B cell (primary cell): ENCODE measurements at regions not wholly inside any gene's neighbourhood (a gene's known extent, or its start where the extent isn't known, plus 50 kb on each side); places are given as distances from the start of the nearest gene placed in this dataset.

Experiments used
- ATAC-seq: fragments of 200-7000 bp; cut with Tn5 transposase; one replicate; pipeline ENCODE4 v1.10.0; 2021; ENCODE audit warnings: low read depth, mild to moderate bottlenecking, moderate number of reproducible peaks, moderate library complexity
- CTCF ChIA-PET: fragments of 350-600 bp; sonication (Branson Sonifier 250); formaldehyde crosslinking; loops from one replicate; lab custom pipeline; 2021; ENCODE audit warnings: antibody characterized with exemption, inconsistent platforms; lab: Charles Lee
- POLR2A ChIA-PET: fragments of 350-600 bp; sonication (Branson Sonifier 250); formaldehyde crosslinking; loops from one replicate; lab custom pipeline; 2021; ENCODE audit warnings: antibody characterized with exemption; lab: Charles Lee
- DNase-seq: peaks from one replicate; pipeline ENCODE4 v3.0.0; 2013
- H2AFZ ChIP-seq: 2 replicates; pipeline ENCODE4 v1.6.1; 2012; ENCODE audit warnings: mild to moderate bottlenecking, low read depth, low read length; ENCODE audit not compliant: insufficient read depth, poor library complexity, severe bottlenecking
- H3K27ac ChIP-seq, 2 donors: 1 replicate in 1 of 2; 2 replicates in 1 of 2; pipeline ENCODE4 v1.5.1; 2012 to 2013; ENCODE audit warnings: low read length in 2 of 2, mild to moderate bottlenecking in 2 of 2, moderate library complexity in 1 of 2
- H3K27me3 ChIP-seq, 4 experiments: fragments of 200-600 bp in 1 of 4; sonication (generic) in 1 of 4; replicated peaks in 1 of 4; 1 replicate in 2 of 4; 2 replicates in 2 of 4; pipeline versions ENCODE4 v1.6.1 to v1.7.0; 2013 to 2016; ENCODE audit warnings: low read length in 3 of 4, mild to moderate bottlenecking in 2 of 4, mixed read lengths in 1 of 4, moderate library complexity in 1 of 4; ENCODE audit not compliant: insufficient read depth in 4 of 4, control insufficient read depth in 3 of 4; ENCODE audit errors: control extremely low read depth in 1 of 4
- H3K36me3 ChIP-seq, 2 experiments: replicated peaks in 1 of 2; 1 replicate in 1 of 2; 2 replicates in 1 of 2; pipeline versions ENCODE4 v1.6.1 to v1.7.1; 2013; ENCODE audit warnings: low read length in 1 of 2; ENCODE audit not compliant: insufficient read depth in 2 of 2, control insufficient read depth in 1 of 2; ENCODE audit errors: control extremely low read depth in 1 of 2, extremely low read depth in 1 of 2
- H3K4me1 ChIP-seq, 2 donors: fragments of 200-600 bp in 1 of 2; sonication (generic) in 1 of 2; 1 replicate in 1 of 2; 2 replicates in 1 of 2; pipeline versions ENCODE4 v1.5.1 to v1.6.1; 2013 to 2017; ENCODE audit warnings: low read length in 2 of 2; ENCODE audit not compliant: control insufficient read depth in 2 of 2, insufficient read depth in 2 of 2
- H3K4me2 ChIP-seq: replicated peaks from 2 replicates; pipeline ENCODE3; 2012; ENCODE audit warnings: mild to moderate bottlenecking, low read depth, low read length; ENCODE audit not compliant: poor library complexity, severe bottlenecking
- H3K4me3 ChIP-seq, 5 experiments: fragments of 200-600 bp in 1 of 5; sonication (generic) in 1 of 5; 1 replicate in 3 of 5; 2 replicates in 2 of 5; pipeline versions ENCODE4 v1.5.1 to v1.7.0; 2011 to 2016; ENCODE audit warnings: low read length in 4 of 5, mild to moderate bottlenecking in 4 of 5, low read depth in 2 of 5, control low read depth in 1 of 5, moderate library complexity in 1 of 5; ENCODE audit not compliant: insufficient read depth in 1 of 5; ENCODE audit errors: control extremely low read depth in 1 of 5, extremely low read depth in 1 of 5
- H3K79me2 ChIP-seq: fragments of 200-600 bp; sonication (generic); one replicate; pipeline ENCODE4 v1.6.0; 2016; ENCODE audit warnings: low read length; ENCODE audit not compliant: control insufficient read depth, insufficient read depth
- H3K9ac ChIP-seq: fragments of 200-600 bp; sonication (generic); 2 replicates; pipeline ENCODE4 v1.6.1; 2017; ENCODE audit warnings: mild to moderate bottlenecking, low read length, moderate library complexity
- H3K9me3 ChIP-seq, 3 donors: one replicate each; pipeline versions ENCODE4 v1.6.1 to v1.7.1; 2013; ENCODE audit warnings: low read length in 2 of 3; ENCODE audit not compliant: control insufficient read depth in 2 of 3, insufficient read depth in 1 of 3; ENCODE audit errors: control extremely low read depth in 1 of 3
- H4K20me1 ChIP-seq: 2 replicates; pipeline ENCODE4 v1.6.0; 2012; ENCODE audit warnings: mild to moderate bottlenecking, low read length; ENCODE audit not compliant: insufficient read depth, control insufficient read depth, poor library complexity, severe bottlenecking
- H3K27ac Mint-ChIP-seq: one replicate; pipeline ENCODE4 v1.8.0; 2021; ENCODE audit warnings: mixed read lengths
- H3K27me3 Mint-ChIP-seq: one replicate; pipeline ENCODE4 v1.8.0; 2021; ENCODE audit warnings: mixed read lengths
- H3K4me1 Mint-ChIP-seq: one replicate; pipeline ENCODE4 v1.8.0; 2021; ENCODE audit warnings: mixed read lengths
- H3K4me3 Mint-ChIP-seq: one replicate; pipeline ENCODE4 v1.8.0; 2021; ENCODE audit warnings: mixed read lengths
- H3K9me3 Mint-ChIP-seq: one replicate; pipeline ENCODE4 v1.8.0; 2022; ENCODE audit warnings: mixed read lengths; ENCODE audit not compliant: insufficient read depth
- EZH2 ChIP-seq: IDR thresholded peaks from 2 replicates; pipeline ENCODE4 v1.6.1; 2012; ENCODE audit warnings: borderline replicate concordance, low read depth, mild to moderate bottlenecking, moderate library complexity, low read length; ENCODE audit not compliant: insufficient read depth, poor library complexity, severe bottlenecking
- intact Hi-C: fragments of 100-400 bp; cut with micrococcal nuclease; formaldehyde crosslinking; loops from one replicate; pipeline ENCODE4 v1.10.0; 2022
- TF ChIP-seq, protein P1 (sequence below): fragments of 200-600 bp; IDR thresholded peaks from one replicate; pipeline ENCODE4 v1.8.0; 2022; ENCODE audit warnings: antibody characterized with exemption, mild to moderate bottlenecking

DNA sequence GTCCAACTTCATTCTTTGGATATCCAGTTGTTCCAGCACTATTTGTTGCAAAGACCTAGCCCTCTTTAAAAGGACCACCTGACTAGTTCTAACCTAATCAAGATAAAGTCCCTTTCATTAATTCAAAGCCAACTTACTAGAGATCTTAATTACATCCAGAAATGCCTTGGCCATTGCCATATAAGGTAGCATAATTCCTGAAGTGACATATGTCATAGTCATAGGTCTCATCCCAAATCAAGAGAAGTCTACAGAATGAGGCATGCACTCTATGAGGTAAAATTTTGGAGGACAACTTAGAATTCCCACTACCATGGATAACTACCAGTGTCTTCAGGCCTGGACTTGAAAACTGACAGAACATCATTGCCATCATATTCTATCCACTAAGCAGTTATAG lies 420.4 kb upstream of the ID4 start:
- ChIA-PET CTCF (no interaction called here), POLR2A (no interaction called here)
- no peaks in the 10 kb centered on the region for H3K4me1 Mint-ChIP-seq
- no peaks in the 10 kb centered on the region for H4K20me1 ChIP-seq
- peaks cover 10% of the 10 kb centered on the region for H3K9me3 Mint-ChIP-seq
- peaks cover 0 to 3% (median 0%) of the 10 kb centered on the region in 3 donors for H3K9me3 ChIP-seq
- no peak overlapping the region for H3K27ac Mint-ChIP-seq
- H3K4me2 ChIP-seq, result no peak overlapping the region
- H3K27ac ChIP-seq, result no peak overlapping the region
- no peaks in the 10 kb centered on the region for H3K27me3 ChIP-seq
- no peak overlapping the region for H3K4me3 Mint-ChIP-seq
- ATAC-seq (no peak), DNase-seq (no peak)
- H3K36me3 ChIP-seq, result no peaks in the 10 kb centered on the region
- H2AFZ ChIP-seq, result no peak overlapping the region
- no peak overlapping the region for H3K4me3 ChIP-seq
- H3K27me3 Mint-ChIP-seq, result no peaks in the 10 kb centered on the region
- H3K79me2 ChIP-seq, result no peaks in the 10 kb centered on the region
- H3K9ac ChIP-seq, result no peak overlapping the region
- intact Hi-C loops, result no loop called here
- no peak for TF ChIP-seq EZH2
- TF ChIP-seq, protein P1, sequence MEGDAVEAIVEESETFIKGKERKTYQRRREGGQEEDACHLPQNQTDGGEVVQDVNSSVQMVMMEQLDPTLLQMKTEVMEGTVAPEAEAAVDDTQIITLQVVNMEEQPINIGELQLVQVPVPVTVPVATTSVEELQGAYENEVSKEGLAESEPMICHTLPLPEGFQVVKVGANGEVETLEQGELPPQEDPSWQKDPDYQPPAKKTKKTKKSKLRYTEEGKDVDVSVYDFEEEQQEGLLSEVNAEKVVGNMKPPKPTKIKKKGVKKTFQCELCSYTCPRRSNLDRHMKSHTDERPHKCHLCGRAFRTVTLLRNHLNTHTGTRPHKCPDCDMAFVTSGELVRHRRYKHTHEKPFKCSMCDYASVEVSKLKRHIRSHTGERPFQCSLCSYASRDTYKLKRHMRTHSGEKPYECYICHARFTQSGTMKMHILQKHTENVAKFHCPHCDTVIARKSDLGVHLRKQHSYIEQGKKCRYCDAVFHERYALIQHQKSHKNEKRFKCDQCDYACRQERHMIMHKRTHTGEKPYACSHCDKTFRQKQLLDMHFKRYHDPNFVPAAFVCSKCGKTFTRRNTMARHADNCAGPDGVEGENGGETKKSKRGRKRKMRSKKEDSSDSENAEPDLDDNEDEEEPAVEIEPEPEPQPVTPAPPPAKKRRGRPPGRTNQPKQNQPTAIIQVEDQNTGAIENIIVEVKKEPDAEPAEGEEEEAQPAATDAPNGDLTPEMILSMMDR, result no peak
- H3K4me1 ChIP-seq, result no peaks in the 10 kb centered on the region

DNA sequence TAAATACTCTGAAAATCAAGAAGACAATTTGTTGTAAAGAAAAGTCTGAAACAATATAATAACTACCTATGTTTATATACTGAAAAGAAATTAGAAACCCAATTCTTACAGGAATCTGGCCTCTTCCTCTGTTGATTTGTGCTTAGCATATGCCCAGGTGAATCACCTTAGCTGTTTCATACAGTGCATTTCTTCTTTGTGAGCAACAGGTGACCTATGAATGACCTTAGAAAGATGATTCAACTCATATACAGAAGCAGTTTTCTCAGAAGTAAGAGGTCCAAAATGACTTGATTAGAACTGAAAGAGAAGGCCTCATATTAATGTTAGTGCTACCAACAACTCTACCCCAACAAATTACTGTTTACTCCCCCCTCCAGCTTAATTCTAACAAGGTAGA lies 419.5 kb upstream of the ID4 start:
- Histone ChIP-seq H3K27ac (no peak overlapping the region), H3K9ac (no peak overlapping the region), H4K20me1 (no peaks in the 10 kb centered on the region), H3K4me3 (no peak overlapping the region), H3K4me2 (no peak overlapping the region), H3K9me3 (peaks cover 0 to 3% (median 0%) of the 10 kb centered on the region in 3 donors), H3K27me3 (no peaks in the 10 kb centered on the region), H3K79me2 (no peaks in the 10 kb centered on the region), H3K36me3 (no peaks in the 10 kb centered on the region), H2AFZ (no peak overlapping the region), H3K4me1 (no peaks in the 10 kb centered on the region)
- no peak overlapping the region for H3K27ac Mint-ChIP-seq
- DNase-seq (no peak), ATAC-seq (no peak)
- peaks cover 10% of the 10 kb centered on the region for H3K9me3 Mint-ChIP-seq
- intact Hi-C loops, result no loop called here
- CTCF ChIA-PET, result no interaction called here
- TF ChIP-seq EZH2, result no peak
- TF ChIP-seq, protein P1, result no peak
- POLR2A ChIA-PET, result no interaction called here
- no peaks in the 10 kb centered on the region for H3K27me3 Mint-ChIP-seq
- H3K4me1 Mint-ChIP-seq, result no peaks in the 10 kb centered on the region
- H3K4me3 Mint-ChIP-seq, result no peak overlapping the region
